Osteoblast (primary cell): ENCODE measurements at regions not wholly inside any gene's neighbourhood (a gene's known extent, or its start where the extent isn't known, plus 50 kb on each side); places are given as distances from the start of the nearest gene placed in this dataset.

Source experiments
- DNase-seq: peaks from one replicate; pipeline ENCODE4 v3.0.0; 2011; ENCODE audit warnings: low spot score, mixed read lengths; ENCODE audit not compliant: insufficient read length; ENCODE audit errors: missing footprints
- H2AFZ ChIP-seq: 2 replicates; pipeline ENCODE4 v1.6.0; 2011; ENCODE audit warnings: mild to moderate bottlenecking, low read length
- H3K27ac ChIP-seq: 2 replicates; pipeline ENCODE4 v1.5.1; 2011; ENCODE audit warnings: mild to moderate bottlenecking, low read depth, low read length, moderate library complexity
- H3K27me3 ChIP-seq: 2 replicates; pipeline ENCODE4 v1.6.0; 2012; ENCODE audit warnings: mild to moderate bottlenecking, control low read depth, inconsistent platforms, low read length, moderate library complexity; ENCODE audit not compliant: insufficient read depth
- H3K36me3 ChIP-seq: 2 replicates; pipeline ENCODE4 v1.5.1; 2011; ENCODE audit warnings: mild to moderate bottlenecking, low read length, control low read depth, moderate library complexity; ENCODE audit not compliant: insufficient read depth
- H3K4me1 ChIP-seq: 2 replicates; pipeline ENCODE4 v1.5.1; 2011; ENCODE audit warnings: mild to moderate bottlenecking, low read length, control low read depth, moderate library complexity; ENCODE audit not compliant: insufficient read depth
- H3K4me2 ChIP-seq: 2 replicates; pipeline ENCODE4 v1.6.0; 2011; ENCODE audit warnings: mild to moderate bottlenecking, low read length; ENCODE audit not compliant: insufficient read depth
- H3K4me3 ChIP-seq: fragments of 200-600 bp; sonication (generic); 3 replicates; pipeline ENCODE4 v1.5.1; 2012; ENCODE audit warnings: mild to moderate bottlenecking, low read length, inconsistent platforms; ENCODE audit not compliant: insufficient read depth
- H3K79me2 ChIP-seq: 2 replicates; pipeline ENCODE4 v1.6.0; 2012; ENCODE audit warnings: mild to moderate bottlenecking, low read length, control low read depth, inconsistent platforms; ENCODE audit not compliant: insufficient read depth
- H3K9me3 ChIP-seq: 2 replicates; pipeline ENCODE4 v1.5.1; 2011; ENCODE audit warnings: low read depth, low read length, control low read depth
- H4K20me1 ChIP-seq: 2 replicates; pipeline ENCODE4 v1.6.0; 2012; ENCODE audit warnings: mild to moderate bottlenecking, low read length, control low read depth; ENCODE audit not compliant: insufficient read depth
- CTCF ChIP-seq: IDR thresholded peaks from 2 replicates; pipeline ENCODE4 v1.5.1; 2011; ENCODE audit warnings: mild to moderate bottlenecking, low read depth, low read length, moderate library complexity; ENCODE audit errors: extremely low read depth

GRCh38 chr13:97586941-97587340, 153.0 kb downstream of the RAP2A start:
- no peak overlapping the region for H3K27ac ChIP-seq
- H3K27me3 ChIP-seq = no peaks in the 10 kb centered on the region
- no peak overlapping the region for H3K4me2 ChIP-seq
- TF ChIP-seq CTCF = no peak
- H3K4me3 ChIP-seq = no peak overlapping the region
- H3K4me1 ChIP-seq = no peaks in the 10 kb centered on the region
- H3K9me3 ChIP-seq = no peaks in the 10 kb centered on the region
- H3K36me3 ChIP-seq = no peaks in the 10 kb centered on the region
- no peak overlapping the region for H2AFZ ChIP-seq
- H3K79me2 ChIP-seq = no peaks in the 10 kb centered on the region
- no peak for DNase-seq
- no peaks in the 10 kb centered on the region for H4K20me1 ChIP-seq

GRCh38 chr13:97588993-97589392, 155.0 kb downstream of the RAP2A start:
- H3K4me1 ChIP-seq = no peaks in the 10 kb centered on the region
- H3K27ac ChIP-seq = no peak overlapping the region
- H3K27me3 ChIP-seq = no peaks in the 10 kb centered on the region
- H3K36me3 ChIP-seq = no peaks in the 10 kb centered on the region
- no peaks in the 10 kb centered on the region for H4K20me1 ChIP-seq
- no peak overlapping the region for H2AFZ ChIP-seq
- H3K4me3 ChIP-seq = no peak overlapping the region
- TF ChIP-seq CTCF = no peak
- H3K4me2 ChIP-seq = no peak overlapping the region
- no peaks in the 10 kb centered on the region for H3K79me2 ChIP-seq
- no peaks in the 10 kb centered on the region for H3K9me3 ChIP-seq
- DNase-seq = no peak

- Histone ChIP-seq H3K4me2 (no peak overlapping the region), H3K4me1 (no peaks in the 10 kb centered on the region), H4K20me1 (no peaks in the 10 kb centered on the region), H3K27ac (no peak overlapping the region), H3K4me3 (no peak overlapping the region), H2AFZ (no peak overlapping the region), H3K9me3 (no peaks in the 10 kb centered on the region), H3K27me3 (no peaks in the 10 kb centered on the region), H3K36me3 (no peaks in the 10 kb centered on the region), H3K79me2 (no peaks in the 10 kb centered on the region)
- DNase-seq = peak; percentile 26
- TF ChIP-seq CTCF = no peak
Observed at GRCh38 chr13:97600458-97601075, 166.6 kb downstream of the RAP2A start.

- H3K4me2 ChIP-seq = no peak overlapping the region
- H3K79me2 ChIP-seq = no peaks in the 10 kb centered on the region
- H3K4me1 ChIP-seq = no peaks in the 10 kb centered on the region
- no peak for TF ChIP-seq CTCF
- no peak for DNase-seq
- H2AFZ ChIP-seq = no peak overlapping the region
- no peak overlapping the region for H3K4me3 ChIP-seq
- no peaks in the 10 kb centered on the region for H3K27me3 ChIP-seq
- no peaks in the 10 kb centered on the region for H3K36me3 ChIP-seq
- H4K20me1 ChIP-seq = no peaks in the 10 kb centered on the region
- no peaks in the 10 kb centered on the region for H3K9me3 ChIP-seq
- no peak overlapping the region for H3K27ac ChIP-seq
Observed at GRCh38 chr13:97615266-97615665, 181.3 kb downstream of the RAP2A start.
